Memory B cell (primary cell): ENCODE measurements at regions not wholly inside any gene's neighbourhood (a gene's known extent, or its start where the extent isn't known, plus 50 kb on each side); places are given as distances from the start of the nearest gene placed in this dataset.
"Not testable (repeated sequence)": the region's sequence is repeated elsewhere in the genome, so short reads cannot be mapped to it uniquely, and the experiment has no call there.

ENCODE experiments used
- ATAC-seq: fragments of 150-1000 bp; cut with Tn5 transposase; 2 replicates; pipeline ENCODE4 v1.10.0; 2021; ENCODE audit warnings: low read depth, mild to moderate bottlenecking, moderate library complexity
- DNase-seq, 2 donors: peaks; one replicate each; pipeline ENCODE4 v3.0.0; 2022; ENCODE audit warnings: low spot score in 2 of 2
- H3K27ac Mint-ChIP-seq: one replicate; pipeline ENCODE4 v1.8.0; 2022; ENCODE audit warnings: mild to moderate bottlenecking, moderate library complexity, mixed read lengths
- H3K27me3 Mint-ChIP-seq: one replicate; pipeline ENCODE4 v1.8.0; 2022; ENCODE audit warnings: mixed read lengths
- H3K36me3 Mint-ChIP-seq: one replicate; pipeline ENCODE4 v1.8.0; 2022; ENCODE audit warnings: mild to moderate bottlenecking, mixed read lengths
- H3K4me1 Mint-ChIP-seq: one replicate; pipeline ENCODE4 v1.8.0; 2022; ENCODE audit warnings: mixed read lengths
- H3K4me3 Mint-ChIP-seq: one replicate; pipeline ENCODE4 v1.8.0; 2022; ENCODE audit warnings: mild to moderate bottlenecking, moderate library complexity, mixed read lengths
- H3K9me3 Mint-ChIP-seq: one replicate; pipeline ENCODE4 v1.8.0; 2022; ENCODE audit warnings: mixed read lengths

GRCh38 chr7:138332850-138333249 is 127.2 kb upstream of the TRIM24 start:
- not testable (repeated sequence) for H3K4me3 Mint-ChIP-seq, H3K27me3 Mint-ChIP-seq, H3K36me3 Mint-ChIP-seq, DNase-seq, ATAC-seq, H3K27ac Mint-ChIP-seq, H3K4me1 Mint-ChIP-seq
- peaks cover 23% of the 10 kb centered on the region for H3K9me3 Mint-ChIP-seq

- H3K27me3 Mint-ChIP-seq: no peaks in the 10 kb centered on the region
- DNase-seq (no peak), ATAC-seq (no peak)
- H3K9me3 Mint-ChIP-seq: peaks cover 16% of the 10 kb centered on the region
- H3K4me1 Mint-ChIP-seq: no peaks in the 10 kb centered on the region
- H3K27ac Mint-ChIP-seq: no peak overlapping the region
- H3K36me3 Mint-ChIP-seq: peaks cover 5% of the 10 kb centered on the region
- H3K4me3 Mint-ChIP-seq: no peak overlapping the region
Measured at GRCh38 chr7:138338361-138338760, 121.7 kb upstream of the TRIM24 start.

- H3K4me1 Mint-ChIP-seq: not testable (repeated sequence)
- H3K9me3 Mint-ChIP-seq: peaks cover 17% of the 10 kb centered on the region
Measured at GRCh38 chr7:138339229-138339628, 120.8 kb upstream of the TRIM24 start.

GRCh38 chr7:138342990-138343389 is 117.1 kb upstream of the TRIM24 start:
- Mint-ChIP-seq H3K27me3 (no peaks in the 10 kb centered on the region), H3K4me3 (no peak overlapping the region), H3K27ac (no peak overlapping the region), H3K9me3 (peaks cover 20% of the 10 kb centered on the region), H3K36me3 (peaks cover 3% of the 10 kb centered on the region), H3K4me1 (no peaks in the 10 kb centered on the region)
- ATAC-seq (no peak), DNase-seq (no peak)

More at GRCh38 chr7:138339229-138339628, 120.8 kb upstream of the TRIM24 start:
- H3K27ac Mint-ChIP-seq, DNase-seq, H3K27me3 Mint-ChIP-seq, H3K36me3 Mint-ChIP-seq, H3K4me3 Mint-ChIP-seq, ATAC-seq: not testable (repeated sequence)

DNA sequence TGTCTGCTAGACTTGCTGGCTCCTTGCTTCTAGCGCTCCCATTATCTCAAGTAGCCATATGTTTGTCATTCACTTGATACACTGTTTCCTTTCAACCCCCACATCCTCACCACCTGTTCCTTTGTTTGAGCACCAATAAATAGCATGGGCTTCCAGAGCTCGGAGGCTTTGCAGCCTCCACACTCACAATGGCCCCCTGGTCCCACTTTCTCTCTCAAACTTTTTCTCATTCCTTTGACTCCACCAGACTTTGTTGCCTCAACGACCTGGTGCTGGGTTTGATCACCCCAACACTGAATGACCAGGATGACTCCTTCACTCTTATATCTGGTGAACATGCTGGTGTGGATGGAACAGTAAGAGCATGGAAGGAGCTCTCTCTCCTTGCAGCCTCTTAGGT is 114.5 kb upstream of the TRIM24 start:
- no peak overlapping the region for H3K4me3 Mint-ChIP-seq
- H3K27ac Mint-ChIP-seq: no peak overlapping the region
- no peaks in the 10 kb centered on the region for H3K27me3 Mint-ChIP-seq
- H3K9me3 Mint-ChIP-seq: peaks cover 12% of the 10 kb centered on the region
- H3K4me1 Mint-ChIP-seq: no peaks in the 10 kb centered on the region
- no peaks in the 10 kb centered on the region for H3K36me3 Mint-ChIP-seq
- ATAC-seq (no peak), DNase-seq (no peak)

DNA sequence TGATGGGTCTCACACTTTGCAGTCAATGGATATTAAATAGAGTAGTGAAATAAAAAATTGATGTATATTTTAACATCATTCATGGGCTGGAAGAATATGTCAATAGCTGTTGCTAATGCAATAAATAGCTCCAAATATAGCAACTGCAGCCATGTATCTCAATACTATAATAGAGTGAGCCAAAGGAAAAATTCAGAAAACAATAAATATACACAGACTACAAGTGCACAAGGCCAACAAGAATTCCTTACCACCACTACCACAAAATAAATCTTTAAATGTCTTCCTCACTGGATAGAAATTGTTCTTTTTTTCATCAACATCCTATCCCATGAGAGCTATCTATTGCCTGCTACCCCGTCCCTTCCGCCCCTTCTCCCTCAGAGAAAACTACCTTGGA is 113.1 kb upstream of the TRIM24 start:
- peaks cover 18% of the 10 kb centered on the region for H3K9me3 Mint-ChIP-seq
- no peak overlapping the region for H3K4me3 Mint-ChIP-seq
- no peak for ATAC-seq

DNA sequence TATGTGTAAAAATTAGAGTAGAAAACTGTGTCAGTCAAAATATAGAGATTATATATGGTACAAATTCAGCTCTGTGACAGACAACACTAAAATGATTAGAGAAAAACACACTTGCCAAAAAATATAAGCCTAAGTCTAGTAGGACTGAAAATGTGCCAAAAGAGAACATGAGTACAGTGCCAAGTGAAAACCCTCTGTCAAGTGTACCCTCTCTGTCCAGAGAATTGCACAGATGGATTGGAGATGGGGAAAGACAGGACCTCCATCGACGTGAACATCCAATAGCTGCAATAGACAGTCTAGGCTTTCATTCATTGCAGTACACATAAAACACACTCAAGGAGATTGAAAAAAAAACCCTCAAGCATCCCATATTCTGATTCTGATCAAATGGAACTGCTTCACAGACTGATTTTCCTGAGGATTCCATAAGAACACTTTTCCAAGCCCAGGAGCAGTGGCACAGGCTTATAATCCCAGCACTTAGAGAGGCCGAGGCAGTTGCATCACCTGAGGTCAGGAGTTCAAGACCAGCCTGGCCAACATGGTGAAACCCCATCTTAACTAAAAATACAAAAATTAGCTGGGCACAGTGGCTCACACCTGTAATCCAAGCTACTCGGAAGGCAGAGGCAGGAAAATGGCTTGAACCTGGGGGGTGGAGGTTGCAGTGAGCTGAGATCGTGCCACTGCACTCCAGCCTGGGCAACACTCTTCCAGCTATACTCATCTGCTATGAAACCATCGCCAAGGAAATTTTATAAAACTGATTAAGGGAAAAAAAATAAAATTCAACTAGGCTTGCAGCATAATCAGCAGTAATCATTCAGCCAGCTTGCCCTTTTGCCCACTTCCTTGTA is 110.0 kb upstream of the TRIM24 start:
- Mint-ChIP-seq H3K9me3 (peaks cover 14% of the 10 kb centered on the region), H3K27ac (no peak overlapping the region), H3K27me3 (no peaks in the 10 kb centered on the region), H3K4me1 (no peaks in the 10 kb centered on the region), H3K36me3 (no peaks in the 10 kb centered on the region), H3K4me3 (no peak overlapping the region)
- no peak for ATAC-seq
- no peak for DNase-seq

More for the DNA sequence above, 113.1 kb upstream of the TRIM24 start:
- DNase-seq: no peak
- Mint-ChIP-seq H3K36me3 (no peaks in the 10 kb centered on the region), H3K4me1 (no peaks in the 10 kb centered on the region), H3K27me3 (no peaks in the 10 kb centered on the region), H3K27ac (no peak overlapping the region)

- H3K4me1 Mint-ChIP-seq: no peaks in the 10 kb centered on the region
- no peak for ATAC-seq
Measured at GRCh38 chr7:138350701-138351357, 109.2 kb upstream of the TRIM24 start.

DNA sequence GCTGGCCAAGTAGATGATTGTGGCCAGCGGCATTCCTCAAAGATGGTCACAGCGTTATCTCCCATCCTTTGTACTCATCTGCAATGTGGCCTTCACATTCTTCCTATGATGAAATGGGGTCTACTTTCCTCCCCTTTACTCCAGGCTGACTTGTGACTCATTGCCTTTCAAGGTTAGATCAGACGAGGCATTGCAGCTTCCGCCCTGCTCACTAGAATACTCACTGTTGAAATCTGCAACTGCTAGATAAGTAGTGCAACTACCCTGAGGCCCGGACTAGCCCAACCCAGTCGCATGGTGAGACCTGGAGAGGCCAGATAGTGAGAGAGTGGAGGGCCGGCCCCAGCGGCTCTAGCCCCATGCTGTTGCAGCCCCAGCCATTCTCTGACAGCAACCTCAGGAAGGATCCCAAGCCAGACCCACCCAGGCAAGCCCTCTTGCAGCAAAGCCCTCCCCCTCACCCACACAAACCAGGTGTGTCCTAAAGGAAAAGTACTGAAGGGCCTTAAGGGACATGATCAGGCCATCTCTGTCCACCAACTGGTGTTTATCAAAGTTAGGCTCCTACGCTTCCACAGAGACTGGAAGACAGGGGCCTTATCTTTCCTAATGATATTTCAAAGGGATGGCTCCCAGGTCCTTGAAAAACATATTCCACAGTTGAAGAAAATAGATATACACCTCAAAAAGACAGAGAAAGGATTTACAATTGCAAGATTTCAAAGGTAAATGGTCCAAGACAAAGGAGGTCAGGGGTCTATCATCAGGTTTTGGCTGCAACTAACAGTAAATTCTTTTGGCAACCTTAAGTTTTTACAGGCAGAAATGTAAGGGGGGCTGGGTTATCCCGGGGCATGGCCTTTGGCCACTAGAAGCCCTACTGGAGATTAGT is 107.2 kb upstream of the TRIM24 start:
- Mint-ChIP-seq H3K4me1 (no peaks in the 10 kb centered on the region), H3K9me3 (peaks cover 8% of the 10 kb centered on the region), H3K36me3 (no peaks in the 10 kb centered on the region), H3K27ac (no peak overlapping the region), H3K27me3 (no peaks in the 10 kb centered on the region), H3K4me3 (no peak overlapping the region)
- DNase-seq: no peak
- no peak for ATAC-seq

More at GRCh38 chr7:138350701-138351357, 109.2 kb upstream of the TRIM24 start:
- H3K27me3 Mint-ChIP-seq: no peaks in the 10 kb centered on the region
- H3K4me3 Mint-ChIP-seq: no peak overlapping the region
- H3K9me3 Mint-ChIP-seq: peaks cover 11% of the 10 kb centered on the region
- no peak for DNase-seq
- no peaks in the 10 kb centered on the region for H3K36me3 Mint-ChIP-seq
- no peak overlapping the region for H3K27ac Mint-ChIP-seq

- DNase-seq: no peak
- Mint-ChIP-seq H3K27ac (no peak overlapping the region), H3K9me3 (peaks cover 8% of the 10 kb centered on the region), H3K27me3 (no peaks in the 10 kb centered on the region), H3K4me3 (no peak overlapping the region), H3K36me3 (no peaks in the 10 kb centered on the region), H3K4me1 (no peaks in the 10 kb centered on the region)
- no peak for ATAC-seq
Measured at GRCh38 chr7:138354066-138354465, 106.0 kb upstream of the TRIM24 start.

DNA sequence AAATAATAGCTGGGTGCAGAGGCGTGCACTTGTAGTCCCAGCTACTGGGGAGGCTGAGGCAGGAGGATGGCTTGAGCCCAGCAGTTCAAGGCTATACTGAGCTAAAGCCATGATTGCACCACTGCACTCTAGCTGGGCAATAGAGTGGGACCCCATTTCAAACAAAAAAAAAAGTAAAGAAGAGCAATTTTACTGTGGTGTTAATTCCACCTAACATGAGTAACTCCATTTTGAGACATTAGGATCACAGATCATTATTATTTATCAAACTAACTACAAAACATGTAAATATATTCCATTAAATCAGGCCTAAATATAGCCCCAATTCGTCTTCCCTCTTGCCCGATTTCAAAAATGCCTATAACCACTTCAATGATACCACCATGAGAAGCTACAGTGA is 104.8 kb upstream of the TRIM24 start:
- no peak for ATAC-seq
- Mint-ChIP-seq H3K27ac (no peak overlapping the region), H3K36me3 (no peaks in the 10 kb centered on the region), H3K4me3 (no peak overlapping the region), H3K4me1 (no peaks in the 10 kb centered on the region), H3K27me3 (no peaks in the 10 kb centered on the region), H3K9me3 (peaks cover 8% of the 10 kb centered on the region)
- no peak for DNase-seq

DNA sequence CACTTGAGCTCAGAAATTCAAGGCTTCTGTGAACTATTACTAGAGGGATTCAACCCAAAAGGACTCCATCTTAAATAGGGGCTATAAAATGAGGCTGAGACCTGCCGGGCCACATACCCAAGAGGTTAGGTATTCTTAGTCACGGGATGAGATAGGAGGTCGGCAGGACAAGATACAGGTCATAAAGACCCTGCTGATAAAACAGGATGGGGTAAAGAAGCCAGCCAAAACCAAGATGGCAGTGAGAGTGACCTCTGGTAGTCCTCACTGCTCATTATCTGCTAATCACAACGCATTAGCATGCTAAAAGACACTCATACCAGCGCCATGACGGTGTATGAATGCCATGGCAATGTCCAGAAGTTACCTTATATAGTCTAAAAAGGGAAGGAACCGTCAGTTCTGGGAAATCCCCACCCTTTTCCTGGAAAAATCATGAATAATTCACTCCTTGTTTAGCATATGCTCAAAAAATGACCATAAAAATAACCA is 101.2 kb upstream of the TRIM24 start:
- Mint-ChIP-seq H3K4me1 (no peaks in the 10 kb centered on the region), H3K36me3 (no peaks in the 10 kb centered on the region), H3K4me3 (no peak overlapping the region), H3K9me3 (peaks cover 1% of the 10 kb centered on the region), H3K27me3 (no peaks in the 10 kb centered on the region), H3K27ac (no peak overlapping the region)
- DNase-seq (no peak), ATAC-seq (no peak)

GRCh38 chr7:138359870-138360559 is 100.0 kb upstream of the TRIM24 start:
- ATAC-seq: no peak
- H3K27me3 Mint-ChIP-seq: no peaks in the 10 kb centered on the region

More at GRCh38 chr7:138359870-138360559, 100.0 kb upstream of the TRIM24 start:
- Mint-ChIP-seq H3K36me3 (no peaks in the 10 kb centered on the region), H3K9me3 (peaks cover 1% of the 10 kb centered on the region), H3K4me1 (no peaks in the 10 kb centered on the region), H3K4me3 (no peak overlapping the region), H3K27ac (no peak overlapping the region)
- no peak for DNase-seq
